ENCODE measurements at regions not wholly inside any gene's neighbourhood (a gene's known extent, or its start where the extent isn't known, plus 50 kb on each side); places are given as distances from the start of the nearest gene placed in this dataset.

GRCh38 chr15:93460717-93461116, 371.7 kb upstream of the RGMA start:
- ATAC-seq (ENCODE audit: insufficient read depth, low read depth): peak; percentile 47; the same call in 2 of the 3 replicates
- no peaks in the 10 kb centered on the region for H3K79me2 ChIP-seq (ENCODE audit: insufficient read depth, low read length)

GRCh38 chr15:93459396-93459795, 370.4 kb upstream of the RGMA start:
- Histone ChIP-seq H3K9me3 (ENCODE audit: insufficient read depth, low read length, severe bottlenecking) (no peaks in the 10 kb centered on the region), H3K4me3 (ENCODE audit: low read depth in 1 of 2, low read length in 2 of 2) (no peak overlapping the region), H3K36me3 (ENCODE audit: insufficient read depth, low read length) (no peaks in the 10 kb centered on the region), H3K9ac (ENCODE audit: low read depth, low read length) (no peak overlapping the region), H4K20me1 (ENCODE audit: insufficient read depth, low read length) (no peaks in the 10 kb centered on the region), H2AFZ (ENCODE audit: low read depth, low read length) (no peak overlapping the region), H3K4me2 (ENCODE audit: insufficient read depth, low read length) (no peak overlapping the region), H3K79me2 (ENCODE audit: insufficient read depth, low read length) (no peaks in the 10 kb centered on the region), H3K4me1 (ENCODE audit: insufficient read depth, low read length) (peaks cover 8% of the 10 kb centered on the region; the same call in 1 of the 2 replicates), H3K27me3 (ENCODE audit: insufficient read depth, low read length, poor library complexity) (no peaks in the 10 kb centered on the region), H3K27ac (ENCODE audit: low read length) (no peak overlapping the region)
- TF ChIP-seq CTCF (IDR thresholded peaks at IDR 0.05; ENCODE audit: borderline replicate concordance, extremely low read depth, low read length, poor library complexity, severe bottlenecking): no peak
- TF ChIP-seq EZH2 (IDR thresholded peaks at IDR 0.05; ENCODE audit: borderline replicate concordance, low read depth, low read length, severe bottlenecking): no peak
- DNase-seq: no peak
- no peak for ATAC-seq (ENCODE audit: insufficient read depth, low read depth)

More at GRCh38 chr15:93460717-93461116, 371.7 kb upstream of the RGMA start:
- H3K9me3 ChIP-seq (ENCODE audit: insufficient read depth, low read length, severe bottlenecking): no peaks in the 10 kb centered on the region
- H3K4me3 ChIP-seq (ENCODE audit: low read depth in 1 of 2, low read length in 2 of 2): no peak overlapping the region
- peaks cover 8% of the 10 kb centered on the region; the same call in 1 of the 2 replicates for H3K4me1 ChIP-seq (ENCODE audit: insufficient read depth, low read length)
- H3K27me3 ChIP-seq (ENCODE audit: insufficient read depth, low read length, poor library complexity): no peaks in the 10 kb centered on the region
- no peak overlapping the region for H3K9ac ChIP-seq (ENCODE audit: low read depth, low read length)
- no peak overlapping the region for H3K4me2 ChIP-seq (ENCODE audit: insufficient read depth, low read length)
- H4K20me1 ChIP-seq (ENCODE audit: insufficient read depth, low read length): no peaks in the 10 kb centered on the region
- no peak for TF ChIP-seq CTCF (IDR thresholded peaks at IDR 0.05; ENCODE audit: borderline replicate concordance, extremely low read depth, low read length, poor library complexity, severe bottlenecking)
- TF ChIP-seq EZH2 (IDR thresholded peaks at IDR 0.05; ENCODE audit: borderline replicate concordance, low read depth, low read length, severe bottlenecking): no peak
- H2AFZ ChIP-seq (ENCODE audit: low read depth, low read length): no peak overlapping the region
- DNase-seq: no peak
- H3K27ac ChIP-seq (ENCODE audit: low read length): no peak overlapping the region
- no peaks in the 10 kb centered on the region for H3K36me3 ChIP-seq (ENCODE audit: insufficient read depth, low read length)

GRCh38 chr15:93458597-93458996, 369.6 kb upstream of the RGMA start:
- no peak for ATAC-seq (ENCODE audit: insufficient read depth, low read depth)
- H3K4me2 ChIP-seq (ENCODE audit: insufficient read depth, low read length): no peak overlapping the region

More at GRCh38 chr15:93458597-93458996, 369.6 kb upstream of the RGMA start:
- H3K36me3 ChIP-seq (ENCODE audit: insufficient read depth, low read length): no peaks in the 10 kb centered on the region
- DNase-seq: no peak
- H4K20me1 ChIP-seq (ENCODE audit: insufficient read depth, low read length): no peaks in the 10 kb centered on the region
- no peaks in the 10 kb centered on the region for H3K9me3 ChIP-seq (ENCODE audit: insufficient read depth, low read length, severe bottlenecking)
- H3K79me2 ChIP-seq (ENCODE audit: insufficient read depth, low read length): no peaks in the 10 kb centered on the region
- TF ChIP-seq CTCF (IDR thresholded peaks at IDR 0.05; ENCODE audit: borderline replicate concordance, extremely low read depth, low read length, poor library complexity, severe bottlenecking): no peak
- TF ChIP-seq EZH2 (IDR thresholded peaks at IDR 0.05; ENCODE audit: borderline replicate concordance, low read depth, low read length, severe bottlenecking): no peak
- no peak overlapping the region for H3K9ac ChIP-seq (ENCODE audit: low read depth, low read length)
- no peaks in the 10 kb centered on the region for H3K27me3 ChIP-seq (ENCODE audit: insufficient read depth, low read length, poor library complexity)
- no peak overlapping the region for H2AFZ ChIP-seq (ENCODE audit: low read depth, low read length)
- H3K27ac ChIP-seq (ENCODE audit: low read length): no peak overlapping the region
- H3K4me1 ChIP-seq (ENCODE audit: insufficient read depth, low read length): peaks cover 8% of the 10 kb centered on the region; the same call in 1 of the 2 replicates
- H3K4me3 ChIP-seq (ENCODE audit: low read depth in 1 of 2, low read length in 2 of 2): no peak overlapping the region
